Skin epidermis (tissue), 12 donors: ENCODE measurements at regions not wholly inside any gene's neighbourhood (a gene's known extent, or its start where the extent isn't known, plus 50 kb on each side); places are given as distances from the start of the nearest gene placed in this dataset.
A peak's percentile ranks its signal among the peaks of the same experiment; 100 is the strongest.

Experiments used
- H3K27ac ChIP-seq, 21 experiments: fragments of 200-600 bp; sonication (generic) in 11 of 21; one replicate each; pipeline ENCODE4 v1.5.0; 2020; ENCODE audit warnings: mild to moderate bottlenecking in 3 of 21, inconsistent platforms in 2 of 21, moderate library complexity in 2 of 21
- H3K4me3 ChIP-seq, 7 experiments: fragments of 200-600 bp; sonication (generic) in 2 of 7; one replicate each; pipeline ENCODE4 v1.5.0; 2020; ENCODE audit warnings: inconsistent platforms in 2 of 7, mild to moderate bottlenecking in 2 of 7, moderate library complexity in 1 of 7

DNA sequence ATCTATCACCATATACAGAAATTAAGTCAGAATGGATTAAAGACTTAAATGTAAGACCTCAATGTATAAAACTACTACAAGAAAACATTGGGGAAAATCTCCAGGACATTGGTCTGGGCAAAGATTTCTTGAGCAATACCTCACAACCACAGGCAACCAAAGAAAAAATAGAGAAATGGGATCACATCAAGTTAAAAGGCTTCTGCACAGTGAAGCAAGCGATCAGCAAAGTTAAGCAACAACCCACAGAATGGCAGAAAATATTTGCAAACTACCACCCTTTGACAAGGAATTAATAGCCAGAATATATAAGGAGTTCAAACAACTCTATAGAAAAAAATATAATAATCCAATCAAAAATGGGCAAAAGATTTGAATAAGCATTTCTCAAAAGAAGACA lies 236.9 kb upstream of the EMCN start:
- no peak overlapping the region for H3K4me3 ChIP-seq
- no peak overlapping the region for H3K27ac ChIP-seq

DNA sequence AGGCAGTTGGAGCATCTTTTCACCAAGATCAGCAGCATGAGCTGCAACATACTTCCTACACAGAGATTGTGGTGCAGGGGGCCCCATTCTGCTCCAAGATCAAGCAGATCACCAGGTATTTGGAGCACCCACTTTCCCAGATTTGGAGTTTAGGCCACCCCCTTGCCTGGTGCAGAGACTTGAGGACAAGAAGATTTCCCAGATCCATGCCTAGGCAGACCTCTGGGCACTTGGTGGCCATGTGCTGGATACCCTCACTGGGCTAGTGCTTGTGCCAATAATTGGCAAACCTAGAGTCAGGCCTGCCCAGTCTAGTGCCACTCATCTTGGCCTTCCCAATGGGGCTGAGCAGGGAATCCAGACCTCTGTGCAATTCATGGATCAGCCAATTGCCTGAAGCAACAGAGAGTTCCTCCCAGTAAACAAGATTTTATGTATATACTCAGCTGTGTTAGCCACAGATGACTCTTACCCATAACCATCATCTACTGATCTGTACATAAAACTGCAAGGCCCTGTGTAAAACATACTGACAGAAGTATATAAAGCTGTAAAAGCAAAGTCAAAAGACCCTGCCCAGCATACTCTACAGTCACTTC lies 228.4 kb upstream of the EMCN start:
- no peak overlapping the region for H3K27ac ChIP-seq
- no peak overlapping the region for H3K4me3 ChIP-seq

DNA sequence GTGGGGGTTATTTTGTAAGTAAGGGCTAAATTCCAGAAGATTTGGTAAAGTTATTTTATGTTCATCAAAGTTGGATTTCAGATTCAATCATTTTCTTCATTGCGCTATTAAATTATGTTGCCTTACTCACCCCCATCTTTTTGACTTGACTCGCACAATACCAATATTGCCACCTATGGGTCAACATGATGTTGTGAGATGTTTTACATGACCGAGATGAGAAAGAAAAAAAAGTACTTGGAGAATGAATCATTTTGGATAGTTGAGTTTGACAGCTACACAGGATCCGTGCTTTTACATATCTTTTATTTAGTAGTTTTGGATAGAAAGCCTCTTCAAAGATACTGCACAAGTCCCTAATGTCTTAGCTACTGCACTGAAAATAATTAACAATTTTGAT lies 224.2 kb upstream of the EMCN start:
- H3K4me3 ChIP-seq, result no peak overlapping the region
- no peak overlapping the region for H3K27ac ChIP-seq

DNA sequence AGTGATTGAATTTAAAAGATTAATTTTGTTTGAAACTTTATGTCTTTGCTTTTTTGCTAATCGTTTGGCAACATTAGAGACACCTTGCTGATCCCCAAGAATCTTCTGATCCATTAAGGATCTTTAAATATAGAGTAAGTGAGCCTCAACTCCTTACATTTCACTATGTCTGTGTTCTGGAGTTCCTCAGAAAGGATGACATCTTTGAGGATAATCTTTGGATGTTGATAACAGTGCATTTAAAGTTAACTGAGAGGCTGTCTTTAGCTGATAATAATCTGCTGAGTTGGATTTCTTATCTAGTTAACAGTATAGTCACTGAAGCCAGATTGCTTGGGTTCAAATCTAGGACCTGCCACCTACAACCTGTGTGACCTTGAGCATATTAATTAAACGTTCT lies 221.6 kb upstream of the EMCN start:
- Histone ChIP-seq H3K27ac (no peak overlapping the region), H3K4me3 (no peak overlapping the region)

DNA sequence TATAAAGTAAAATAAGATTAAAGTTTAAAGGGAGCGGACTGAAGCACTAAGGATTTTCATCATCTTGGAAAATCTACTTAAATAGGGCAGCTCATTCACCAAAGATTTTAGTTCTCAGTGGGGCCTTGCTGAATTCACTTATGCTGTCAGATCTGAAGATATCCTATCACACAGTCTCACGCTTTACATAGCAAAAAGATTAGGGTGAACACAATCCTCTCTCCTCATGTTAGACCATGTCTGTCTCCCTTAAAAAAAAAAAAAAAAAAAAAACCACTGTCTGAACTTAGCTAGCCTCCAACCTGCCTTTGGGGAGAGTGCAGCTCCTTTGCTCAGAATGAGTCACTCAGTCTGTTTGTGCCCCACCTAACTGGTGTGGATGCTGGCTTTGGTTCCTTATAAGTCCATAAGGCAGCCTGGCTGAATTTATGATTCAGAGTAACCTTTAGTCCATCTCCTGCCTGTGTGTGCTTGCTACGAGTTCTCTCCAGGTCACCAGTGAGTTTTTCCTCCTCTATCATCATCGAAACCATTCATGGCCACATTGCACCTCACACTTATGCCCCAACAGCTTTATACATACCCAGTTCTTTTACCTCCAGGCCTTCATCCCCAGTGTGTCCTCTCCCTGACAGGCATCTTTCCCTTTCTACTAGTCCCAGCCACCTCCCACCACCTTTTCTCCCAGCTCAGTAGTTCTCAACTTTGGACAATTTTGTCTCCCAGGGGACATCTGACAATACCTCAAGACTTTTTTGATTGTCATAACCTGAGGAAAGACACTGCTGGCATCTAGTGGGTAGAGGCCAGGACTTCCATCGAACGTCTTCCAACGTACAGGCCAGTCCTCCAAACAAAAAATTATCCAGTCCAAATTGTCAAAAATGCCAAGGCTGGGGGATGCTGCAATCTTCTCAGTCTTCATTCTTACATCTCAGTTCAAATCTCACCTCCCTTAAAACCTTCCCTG lies 220.7 kb upstream of the EMCN start:
- H3K4me3 ChIP-seq, result no peak overlapping the region
- peak overlapping the region in 5 of 21 experiments; percentile 8 to 58 (median 23) for H3K27ac ChIP-seq

DNA sequence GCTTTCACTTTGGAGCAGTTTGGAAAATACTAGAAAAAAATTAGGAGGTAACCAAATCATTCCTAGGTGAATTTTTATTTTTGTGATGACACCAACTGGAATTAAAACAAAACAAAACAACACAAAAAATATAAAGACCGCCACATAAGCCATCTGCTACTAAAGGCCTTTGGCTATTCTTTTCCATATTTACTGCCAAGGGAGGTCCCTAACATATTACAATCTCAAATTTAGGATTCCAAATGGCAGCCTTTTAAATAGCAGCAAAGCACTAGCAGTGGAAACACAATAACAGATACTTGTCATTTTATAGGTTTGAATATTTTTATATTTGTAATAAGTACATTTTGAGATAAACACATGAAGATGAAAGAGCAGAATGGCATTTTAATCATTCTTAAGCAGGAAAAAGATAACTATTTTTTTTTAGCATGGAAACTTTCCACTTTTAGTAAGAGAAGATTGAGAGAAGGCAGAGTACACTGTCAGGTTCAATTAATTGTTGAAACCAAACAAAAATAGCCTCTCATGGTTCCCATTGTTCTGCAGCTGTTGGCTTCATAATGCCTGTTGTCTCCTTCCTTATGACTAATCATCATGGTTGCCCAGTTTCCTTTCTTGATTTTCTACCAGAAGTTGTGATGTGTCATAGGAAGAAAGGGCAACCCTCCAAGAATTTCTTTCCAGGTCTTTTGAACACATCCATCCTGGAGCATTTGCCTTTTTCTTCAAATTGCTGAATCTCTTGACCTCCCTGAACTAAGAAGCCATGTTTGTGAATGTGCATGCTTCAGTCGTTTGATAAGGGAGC lies 219.0 kb upstream of the EMCN start:
- no peak overlapping the region for H3K4me3 ChIP-seq
- H3K27ac ChIP-seq, result peak overlapping the region in 2 of 21 experiments; percentile 28 to 41

DNA sequence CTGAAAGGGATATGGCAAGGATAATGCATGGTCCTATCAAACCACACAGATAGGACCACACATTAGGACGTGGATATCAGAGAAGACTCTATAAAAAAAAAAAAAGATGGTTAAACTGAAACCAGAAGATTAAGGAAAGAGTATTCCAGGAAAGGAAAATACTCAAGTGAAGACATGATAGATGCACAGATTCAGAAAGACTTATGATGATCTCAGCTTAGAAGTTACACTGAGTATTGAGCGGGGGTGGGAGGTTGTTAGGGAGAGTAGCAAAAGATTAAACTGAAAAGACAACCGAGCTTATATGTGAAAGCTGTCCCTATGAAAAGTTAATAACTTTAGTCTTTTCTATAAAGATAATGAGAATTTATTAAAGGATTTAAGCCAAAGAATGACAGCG lies 211.0 kb upstream of the EMCN start:
- no peak overlapping the region for H3K4me3 ChIP-seq
- no peak overlapping the region for H3K27ac ChIP-seq

DNA sequence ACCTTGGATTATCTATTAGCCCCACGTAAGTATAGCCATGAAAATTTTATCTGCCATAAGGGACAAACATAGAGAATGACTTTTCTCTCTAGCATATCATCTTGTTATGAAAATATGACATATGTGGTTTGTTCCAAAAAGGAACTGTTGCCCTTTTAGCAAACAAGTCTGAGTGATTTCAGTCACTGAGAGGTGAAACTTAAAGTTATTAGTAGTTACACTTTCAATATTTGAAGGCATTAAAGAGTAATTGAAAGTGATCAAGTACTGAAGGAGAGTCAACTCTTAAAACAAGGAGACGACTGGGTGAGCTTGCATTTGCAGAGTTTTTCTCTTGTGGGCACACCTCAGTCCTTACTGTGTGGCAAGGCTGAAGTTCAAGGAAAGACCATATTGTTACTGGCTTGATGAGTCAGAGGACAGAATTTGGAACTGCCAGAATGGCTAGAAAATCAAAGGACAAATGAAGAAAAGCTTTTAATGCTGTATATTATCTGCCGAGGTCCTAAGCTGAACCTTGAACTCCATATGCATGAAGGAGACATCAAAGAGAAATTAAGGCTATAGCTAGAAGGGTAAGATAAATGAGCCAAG lies 205.1 kb upstream of the EMCN start:
- H3K4me3 ChIP-seq, result no peak overlapping the region
- H3K27ac ChIP-seq, result no peak overlapping the region

DNA sequence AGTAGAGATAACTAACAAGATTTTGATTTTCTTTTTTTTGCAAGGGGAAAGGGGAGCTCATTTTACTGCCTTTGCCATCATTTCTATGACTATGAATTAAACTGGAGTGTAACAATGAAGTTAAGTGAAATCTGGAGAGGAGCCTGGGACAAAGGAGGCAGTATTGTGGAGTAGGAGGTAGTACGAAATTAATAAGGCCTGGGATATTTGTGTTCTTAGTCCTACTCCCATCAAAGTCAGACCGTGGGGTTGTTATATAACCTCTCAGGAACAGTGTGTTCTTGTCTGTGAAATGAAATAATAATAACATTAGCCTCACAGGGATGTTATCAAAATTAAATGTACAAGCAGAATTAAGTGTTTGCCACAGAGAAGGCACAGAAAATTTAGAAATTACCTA lies 204.3 kb upstream of the EMCN start:
- Histone ChIP-seq H3K4me3 (no peak overlapping the region), H3K27ac (no peak overlapping the region)

DNA sequence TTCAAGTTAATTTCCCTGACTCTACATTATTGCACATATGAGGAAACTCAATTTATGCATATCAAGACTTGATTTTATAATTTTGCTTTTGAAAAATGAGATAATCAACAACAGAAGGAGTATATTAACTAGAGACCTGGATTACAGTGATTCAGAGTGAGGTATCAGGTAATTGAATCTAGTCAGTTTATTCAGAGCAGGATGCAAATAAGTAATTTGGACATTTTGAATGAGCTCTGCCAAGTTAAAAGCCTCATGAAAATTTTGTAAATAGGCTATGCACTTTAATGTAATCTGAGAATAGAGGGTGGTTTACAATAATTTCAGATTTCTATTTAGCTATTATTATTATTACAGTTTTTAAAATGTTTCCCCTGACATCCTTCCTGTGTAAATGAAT lies 203.7 kb upstream of the EMCN start:
- no peak overlapping the region for H3K4me3 ChIP-seq
- no peak overlapping the region for H3K27ac ChIP-seq

DNA sequence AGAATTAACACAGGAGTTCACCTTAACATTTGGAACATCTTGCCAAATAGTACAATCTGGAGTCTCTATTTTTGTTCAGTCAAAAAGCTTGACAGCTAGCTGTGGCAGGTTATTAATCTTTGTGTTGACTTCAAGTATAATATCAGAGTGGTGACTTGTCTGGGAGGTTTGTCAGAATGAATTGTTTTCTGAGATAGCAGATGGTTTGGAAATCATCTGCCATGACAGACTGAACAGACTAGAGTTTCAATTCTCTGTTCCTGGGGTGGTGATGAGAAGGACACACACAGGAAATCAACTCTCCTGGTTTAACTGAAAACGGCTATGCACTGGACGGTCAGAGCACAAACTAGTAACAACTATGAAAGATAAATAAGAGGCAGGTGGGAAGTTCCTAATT lies 203.3 kb upstream of the EMCN start:
- Histone ChIP-seq H3K27ac (no peak overlapping the region), H3K4me3 (no peak overlapping the region)

DNA sequence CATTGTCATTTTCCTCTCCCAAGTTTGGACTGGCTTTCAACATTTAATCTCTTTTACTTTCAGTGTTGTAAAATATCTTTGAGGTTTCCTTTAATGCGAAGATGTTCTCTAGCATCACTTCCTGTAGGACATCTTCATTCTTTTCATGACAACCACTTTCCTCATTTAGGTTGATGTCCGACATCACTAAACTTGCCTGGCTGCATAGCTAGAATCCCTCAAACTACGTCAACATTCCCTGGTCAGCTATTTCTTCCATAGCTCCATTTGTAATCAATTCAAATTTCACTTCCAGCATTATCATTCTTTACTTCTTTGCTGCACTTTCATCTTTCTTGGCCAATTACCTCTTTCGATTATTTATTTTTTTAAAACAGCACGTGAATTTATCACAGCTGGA lies 198.6 kb upstream of the EMCN start:
- Histone ChIP-seq H3K27ac (no peak overlapping the region), H3K4me3 (no peak overlapping the region)

DNA sequence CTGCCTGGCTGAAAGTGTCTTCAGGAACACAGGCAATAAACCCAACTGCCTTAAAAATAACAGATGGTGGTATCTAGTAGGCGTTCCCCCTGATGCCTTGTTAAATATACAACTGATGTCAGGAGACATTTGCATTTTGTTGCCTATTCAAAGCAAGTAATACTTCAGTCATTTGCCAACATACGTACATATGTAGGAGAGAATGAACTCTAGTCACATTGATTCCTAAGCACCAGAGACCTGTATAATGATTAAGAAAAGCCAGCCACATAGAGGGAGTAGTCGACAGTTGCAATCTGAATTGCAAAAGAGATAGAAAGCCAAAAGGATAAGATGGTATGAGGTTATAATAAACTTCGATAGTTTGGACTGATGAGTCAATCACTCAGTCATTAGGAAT lies 191.0 kb upstream of the EMCN start:
- H3K4me3 ChIP-seq, result no peak overlapping the region
- H3K27ac ChIP-seq, result no peak overlapping the region

DNA sequence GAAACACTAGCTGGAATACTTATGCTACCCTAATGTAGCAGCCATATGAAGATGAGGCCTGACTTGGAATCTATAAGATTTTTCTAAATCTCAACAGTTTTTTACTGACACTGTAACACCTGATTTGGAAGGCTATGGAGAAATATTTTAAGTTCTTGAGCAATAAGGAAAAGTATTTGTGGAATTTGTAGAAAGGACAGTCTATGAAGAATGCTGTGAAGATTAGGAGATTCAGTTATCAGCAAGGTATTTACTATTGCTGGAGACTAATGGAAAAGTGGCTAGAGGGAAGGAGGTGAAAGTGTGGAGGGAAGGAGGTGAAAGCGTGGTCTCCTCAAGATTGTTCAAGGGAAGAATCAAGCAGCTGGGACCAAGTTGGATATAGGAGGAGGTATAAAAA lies 190.0 kb upstream of the EMCN start:
- no peak overlapping the region for H3K4me3 ChIP-seq
- H3K27ac ChIP-seq, result no peak overlapping the region

DNA sequence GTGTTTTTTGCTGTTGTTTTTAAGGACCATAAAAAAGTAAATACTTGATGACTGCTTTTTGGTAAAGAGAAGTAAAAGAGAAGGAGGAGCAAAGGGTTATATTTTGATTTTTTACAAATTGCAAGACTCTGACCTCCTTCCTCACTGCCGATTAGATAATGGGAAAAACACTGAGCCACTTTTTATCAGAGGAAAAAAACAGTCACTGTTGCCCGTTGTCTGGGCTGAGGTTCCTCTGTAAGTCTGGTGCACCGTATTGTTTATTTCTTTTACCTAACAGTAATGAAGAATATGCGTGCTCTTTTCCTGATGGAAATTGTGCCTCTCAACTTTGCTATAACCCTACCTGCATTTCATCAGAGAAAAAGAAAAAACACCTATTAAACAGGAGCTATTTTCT lies 178.7 kb upstream of the EMCN start:
- H3K4me3 ChIP-seq, result no peak overlapping the region
- H3K27ac ChIP-seq, result no peak overlapping the region

DNA sequence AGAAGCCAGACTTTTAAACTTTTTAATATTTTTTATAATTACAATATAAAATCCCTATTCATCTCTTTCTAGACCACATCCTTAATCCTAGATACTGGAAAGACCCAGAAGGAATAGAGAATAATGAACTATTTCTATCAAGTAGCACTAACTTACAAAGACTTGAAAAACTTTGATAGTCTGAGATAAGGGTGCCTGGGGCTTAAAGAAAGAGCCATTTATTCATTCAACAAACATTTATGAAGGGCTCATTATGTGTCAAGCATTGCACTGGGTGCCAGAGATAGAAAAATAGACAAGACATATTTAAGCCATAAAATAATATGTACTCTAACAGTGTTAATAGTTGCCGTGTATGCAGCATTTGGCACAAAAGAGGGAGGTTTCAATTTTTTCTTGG lies 178.0 kb upstream of the EMCN start:
- Histone ChIP-seq H3K4me3 (no peak overlapping the region), H3K27ac (no peak overlapping the region)

DNA sequence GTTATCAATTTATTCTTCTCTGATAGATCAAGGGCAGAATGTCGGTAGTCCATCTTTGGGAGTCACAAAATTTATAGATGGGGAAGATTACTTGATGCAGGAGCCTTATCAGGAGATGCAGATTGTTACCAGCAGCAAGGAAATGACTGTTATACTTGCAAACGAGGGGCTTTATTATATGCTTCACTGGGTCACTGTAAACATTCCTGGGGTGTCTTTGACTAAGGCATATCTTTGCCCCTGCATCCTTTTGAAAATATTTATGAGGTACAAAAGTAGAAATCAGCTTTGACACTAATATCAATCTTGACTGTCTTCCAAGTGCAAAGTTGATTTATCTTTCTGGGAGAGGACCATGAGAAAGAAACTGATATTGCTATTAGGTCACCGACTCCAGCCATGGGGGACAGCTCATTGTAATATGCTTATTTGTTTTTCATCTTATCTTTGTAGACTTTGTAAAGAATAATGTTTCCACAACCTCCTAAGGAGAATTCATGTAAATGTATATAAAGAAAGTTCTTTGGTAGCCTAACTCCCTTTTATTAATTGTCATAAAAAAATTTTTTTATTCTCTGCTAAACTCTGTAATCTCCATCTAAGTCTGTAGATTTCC lies 177.3 kb upstream of the EMCN start:
- Histone ChIP-seq H3K27ac (no peak overlapping the region), H3K4me3 (no peak overlapping the region)

DNA sequence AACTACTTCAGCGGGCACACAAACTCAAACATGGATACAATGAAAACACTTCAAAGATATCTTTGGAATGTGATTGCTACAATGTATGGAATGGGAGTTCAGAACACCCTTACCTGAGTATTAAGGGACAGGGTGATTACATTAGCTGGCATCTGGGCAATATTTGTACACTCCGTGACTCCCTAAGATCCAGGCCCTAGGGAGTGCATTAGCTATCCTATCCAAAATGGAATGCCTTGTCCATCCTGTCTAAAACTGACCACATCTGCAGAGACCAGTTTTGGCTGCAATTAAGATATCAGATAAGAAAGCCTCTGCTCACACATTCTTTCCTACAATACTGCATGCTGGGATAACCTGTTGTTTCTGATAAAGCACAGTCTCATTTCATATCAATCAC lies 176.6 kb upstream of the EMCN start:
- H3K27ac ChIP-seq, result no peak overlapping the region
- H3K4me3 ChIP-seq, result no peak overlapping the region

DNA sequence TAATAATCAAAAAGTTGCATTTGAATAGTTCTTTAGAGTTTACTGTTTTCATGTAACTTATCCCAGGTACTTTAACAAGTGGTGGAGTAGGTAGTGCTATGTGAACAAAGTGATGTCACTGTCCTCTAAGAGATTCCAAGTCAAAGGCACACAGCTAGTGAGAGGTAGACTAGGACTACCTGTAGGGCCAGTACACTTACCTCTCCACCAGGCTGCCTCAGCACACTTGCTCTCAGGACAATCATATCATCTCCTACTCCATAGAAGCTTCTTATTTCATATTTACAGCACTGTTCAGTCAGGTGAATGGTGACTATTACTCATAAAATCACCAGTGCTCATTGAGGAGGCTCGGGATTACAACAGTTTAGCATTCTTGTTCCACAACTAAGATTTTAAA lies 173.0 kb upstream of the EMCN start:
- Histone ChIP-seq H3K27ac (no peak overlapping the region), H3K4me3 (no peak overlapping the region)

DNA sequence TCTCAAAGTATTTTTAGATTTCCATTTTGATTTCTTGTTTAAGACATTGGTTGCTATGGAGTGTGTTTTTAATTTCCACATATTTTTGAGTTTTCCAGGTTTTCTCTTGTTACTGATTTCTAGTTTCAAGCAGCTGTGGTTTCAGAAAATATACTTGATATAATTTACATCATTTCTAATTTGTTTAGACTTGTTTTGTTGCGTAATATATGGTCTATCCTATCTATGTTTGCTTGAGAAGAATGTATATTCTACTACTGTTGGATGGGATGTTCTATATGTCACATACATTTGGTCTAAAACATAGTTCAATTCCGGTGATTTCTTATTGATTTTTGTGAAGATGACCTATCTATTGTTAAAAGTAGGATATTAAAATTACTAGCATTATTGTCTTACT lies 170.5 kb upstream of the EMCN start:
- H3K27ac ChIP-seq, result no peak overlapping the region
- no peak overlapping the region for H3K4me3 ChIP-seq
